Retinal pigment epithelial cell (primary cell): ENCODE measurements at regions not wholly inside any gene's neighbourhood (a gene's known extent, or its start where the extent isn't known, plus 50 kb on each side); places are given as distances from the start of the nearest gene placed in this dataset.
"Not testable (repeated sequence)": the region's sequence is repeated elsewhere in the genome, so short reads cannot be mapped to it uniquely, and the experiment has no call there.

Source experiments
- DNase-seq: peaks from one replicate; pipeline ENCODE4 v3.0.0-alpha.2; 2010; ENCODE audit warnings: low read depth
- H3K4me3 ChIP-seq: 2 replicates; pipeline ENCODE4 v1.5.1; 2011; ENCODE audit warnings: mild to moderate bottlenecking, low read length, control low read depth, moderate library complexity
- CTCF ChIP-seq: conservative IDR thresholded peaks from 2 replicates; pipeline ENCODE4 v1.5.1; 2011; ENCODE audit warnings: low read depth, low read length, control low read depth, inconsistent platforms

GRCh38 chr12:105677672-105678071 is 347.2 kb downstream of the C12orf75 start:
- no peak for TF ChIP-seq CTCF

GRCh38 chr12:105679982-105680381 is 349.5 kb downstream of the C12orf75 start:
- H3K4me3 ChIP-seq, result no peak overlapping the region
- no peak for TF ChIP-seq CTCF
- no peak for DNase-seq

More at GRCh38 chr12:105677672-105678071, 347.2 kb downstream of the C12orf75 start:
- DNase-seq, result no peak
- H3K4me3 ChIP-seq, result no peak overlapping the region

GRCh38 chr12:105681341-105681740 is 350.9 kb downstream of the C12orf75 start:
- no peak overlapping the region for H3K4me3 ChIP-seq
- no peak for DNase-seq
- no peak for TF ChIP-seq CTCF

GRCh38 chr12:105682821-105683220 is 352.3 kb downstream of the C12orf75 start:
- not testable (repeated sequence) for H3K4me3 ChIP-seq, DNase-seq

GRCh38 chr12:105683836-105684235 is 353.3 kb downstream of the C12orf75 start:
- H3K4me3 ChIP-seq, DNase-seq: not testable (repeated sequence)

GRCh38 chr12:105698075-105698474 is 367.6 kb downstream of the C12orf75 start:
- no peak for DNase-seq
- TF ChIP-seq CTCF, result no peak
- H3K4me3 ChIP-seq, result no peak overlapping the region

GRCh38 chr12:105699209-105699608 is 368.7 kb downstream of the C12orf75 start:
- DNase-seq, result no peak
- H3K4me3 ChIP-seq, result no peak overlapping the region
- TF ChIP-seq CTCF, result no peak

GRCh38 chr12:105704787-105705186 is 374.3 kb downstream of the C12orf75 start:
- no peak for TF ChIP-seq CTCF
- no peak overlapping the region for H3K4me3 ChIP-seq
- no peak for DNase-seq
